SJCRH30 (cell line): ENCODE measurements at regions not wholly inside any gene's neighbourhood (a gene's known extent, or its start where the extent isn't known, plus 50 kb on each side); places are given as distances from the start of the nearest gene placed in this dataset.

Source experiments
- DNase-seq, 2 experiments: peaks; one replicate each; pipeline ENCODE4 v3.0.0-alpha.2; 2015 to 2020
- H3K27ac ChIP-seq: fragments of 250-450 bp; sonication (Bioruptor Pico); 2 replicates; pipeline ENCODE4 v1.5.1; 2020; ENCODE audit warnings: mild to moderate bottlenecking, moderate library complexity
- H3K27me3 ChIP-seq: fragments of 250-450 bp; sonication (Bioruptor Pico); 2 replicates; pipeline ENCODE4 v1.5.1; 2020; ENCODE audit warnings: mild to moderate bottlenecking, moderate library complexity
- H3K36me3 ChIP-seq: fragments of 250-450 bp; sonication (Bioruptor Pico); 2 replicates; pipeline ENCODE4 v1.5.1; 2020; ENCODE audit warnings: mild to moderate bottlenecking, moderate library complexity
- H3K4me1 ChIP-seq: fragments of 250-450 bp; sonication (Bioruptor Pico); 2 replicates; pipeline ENCODE4 v1.5.1; 2020; ENCODE audit warnings: mild to moderate bottlenecking, moderate library complexity
- H3K4me3 ChIP-seq: fragments of 250-450 bp; sonication (Bioruptor Pico); 2 replicates; pipeline ENCODE4 v1.5.1; 2020; ENCODE audit warnings: mild to moderate bottlenecking, moderate library complexity
- H3K9me3 ChIP-seq: fragments of 250-450 bp; sonication (Bioruptor Pico); replicated peaks from 2 replicates; pipeline ENCODE4 v1.5.1; 2020; ENCODE audit warnings: mild to moderate bottlenecking, moderate library complexity

- Histone ChIP-seq H3K9me3 (no peaks in the 10 kb centered on the region), H3K4me1 (no peaks in the 10 kb centered on the region), H3K4me3 (no peak overlapping the region), H3K27me3 (no peaks in the 10 kb centered on the region), H3K27ac (no peak overlapping the region), H3K36me3 (peaks cover 2% of the 10 kb centered on the region; the same call in 1 of the 2 replicates)
- DNase-seq: no peak
Measured at GRCh38 chr2:224210286-224211180, 171.4 kb upstream of the SERPINE2 start.

GRCh38 chr2:224209555-224210285 is 170.6 kb upstream of the SERPINE2 start:
- Histone ChIP-seq H3K27ac (no peak overlapping the region), H3K4me3 (no peak overlapping the region), H3K4me1 (no peaks in the 10 kb centered on the region), H3K27me3 (no peaks in the 10 kb centered on the region), H3K9me3 (no peaks in the 10 kb centered on the region), H3K36me3 (peaks cover 2% of the 10 kb centered on the region; the same call in 1 of the 2 replicates)
- no peak for DNase-seq

- H3K4me1 ChIP-seq: no peaks in the 10 kb centered on the region
- no peak overlapping the region for H3K4me3 ChIP-seq
- H3K9me3 ChIP-seq: no peaks in the 10 kb centered on the region
- peaks cover 2% of the 10 kb centered on the region; the same call in 1 of the 2 replicates for H3K36me3 ChIP-seq
- no peak for DNase-seq
- H3K27me3 ChIP-seq: no peaks in the 10 kb centered on the region
- no peak overlapping the region for H3K27ac ChIP-seq
Measured at GRCh38 chr2:224208443-224208842, 169.4 kb upstream of the SERPINE2 start.

- no peak for DNase-seq
- Histone ChIP-seq H3K36me3 (peaks cover 2% of the 10 kb centered on the region; the same call in 1 of the 2 replicates), H3K27ac (no peak overlapping the region), H3K4me1 (no peaks in the 10 kb centered on the region), H3K4me3 (no peak overlapping the region), H3K9me3 (no peaks in the 10 kb centered on the region), H3K27me3 (no peaks in the 10 kb centered on the region)
Measured at GRCh38 chr2:224208007-224208406, 168.9 kb upstream of the SERPINE2 start.

GRCh38 chr2:224206816-224207215 is 167.7 kb upstream of the SERPINE2 start:
- H3K27ac ChIP-seq: no peak overlapping the region
- no peaks in the 10 kb centered on the region for H3K9me3 ChIP-seq
- H3K27me3 ChIP-seq: no peaks in the 10 kb centered on the region
- no peaks in the 10 kb centered on the region for H3K36me3 ChIP-seq
- no peak for DNase-seq
- H3K4me3 ChIP-seq: no peak overlapping the region
- H3K4me1 ChIP-seq: no peaks in the 10 kb centered on the region

GRCh38 chr2:224202281-224202865 is 163.3 kb upstream of the SERPINE2 start:
- no peak for DNase-seq
- Histone ChIP-seq H3K27me3 (no peaks in the 10 kb centered on the region), H3K4me1 (no peaks in the 10 kb centered on the region), H3K9me3 (no peaks in the 10 kb centered on the region; the same call in 1 of the 2 replicates), H3K4me3 (no peak overlapping the region), H3K27ac (no peak overlapping the region), H3K36me3 (no peaks in the 10 kb centered on the region)

GRCh38 chr2:224198436-224198835 is 159.3 kb upstream of the SERPINE2 start:
- Histone ChIP-seq H3K36me3 (no peaks in the 10 kb centered on the region), H3K4me1 (no peaks in the 10 kb centered on the region), H3K9me3 (no peaks in the 10 kb centered on the region; the same call in 1 of the 2 replicates), H3K4me3 (no peak overlapping the region), H3K27ac (no peak overlapping the region), H3K27me3 (no peaks in the 10 kb centered on the region)
- DNase-seq: no peak

- DNase-seq: no peak
- no peaks in the 10 kb centered on the region for H3K27me3 ChIP-seq
- no peaks in the 10 kb centered on the region for H3K36me3 ChIP-seq
- no peaks in the 10 kb centered on the region; the same call in 1 of the 2 replicates for H3K9me3 ChIP-seq
- H3K4me1 ChIP-seq: no peaks in the 10 kb centered on the region
- no peak overlapping the region for H3K27ac ChIP-seq
- no peak overlapping the region for H3K4me3 ChIP-seq
Measured at GRCh38 chr2:224196810-224197209, 157.7 kb upstream of the SERPINE2 start.

GRCh38 chr2:224195925-224196571 is 157.0 kb upstream of the SERPINE2 start:
- Histone ChIP-seq H3K36me3 (no peaks in the 10 kb centered on the region), H3K9me3 (no peaks in the 10 kb centered on the region), H3K27ac (no peak overlapping the region), H3K27me3 (no peaks in the 10 kb centered on the region), H3K4me1 (no peaks in the 10 kb centered on the region), H3K4me3 (no peak overlapping the region)
- peak in 1 of 2 experiments; percentile 12 for DNase-seq

GRCh38 chr2:224194161-224194560 is 155.1 kb upstream of the SERPINE2 start:
- H3K4me1 ChIP-seq: no peaks in the 10 kb centered on the region
- H3K27ac ChIP-seq: no peak overlapping the region
- DNase-seq: no peak
- no peak overlapping the region for H3K4me3 ChIP-seq
- no peaks in the 10 kb centered on the region for H3K9me3 ChIP-seq
- H3K27me3 ChIP-seq: no peaks in the 10 kb centered on the region
- no peaks in the 10 kb centered on the region for H3K36me3 ChIP-seq

GRCh38 chr2:224191465-224191864 is 152.4 kb upstream of the SERPINE2 start:
- no peak overlapping the region for H3K27ac ChIP-seq
- H3K4me3 ChIP-seq: no peak overlapping the region
- H3K9me3 ChIP-seq: no peaks in the 10 kb centered on the region
- H3K36me3 ChIP-seq: no peaks in the 10 kb centered on the region
- DNase-seq: no peak
- H3K4me1 ChIP-seq: no peaks in the 10 kb centered on the region
- H3K27me3 ChIP-seq: no peaks in the 10 kb centered on the region

GRCh38 chr2:224190936-224191270 is 151.8 kb upstream of the SERPINE2 start:
- Histone ChIP-seq H3K4me3 (no peak overlapping the region), H3K27ac (no peak overlapping the region), H3K9me3 (no peaks in the 10 kb centered on the region), H3K27me3 (no peaks in the 10 kb centered on the region), H3K36me3 (no peaks in the 10 kb centered on the region), H3K4me1 (no peaks in the 10 kb centered on the region)
- no peak for DNase-seq

- no peaks in the 10 kb centered on the region for H3K27me3 ChIP-seq
- no peaks in the 10 kb centered on the region for H3K9me3 ChIP-seq
- no peaks in the 10 kb centered on the region for H3K36me3 ChIP-seq
- no peaks in the 10 kb centered on the region for H3K4me1 ChIP-seq
- DNase-seq: no peak
- H3K4me3 ChIP-seq: no peak overlapping the region
- H3K27ac ChIP-seq: no peak overlapping the region
Measured at GRCh38 chr2:224190234-224190935, 151.3 kb upstream of the SERPINE2 start.

GRCh38 chr2:224187220-224187619 is 148.1 kb upstream of the SERPINE2 start:
- no peaks in the 10 kb centered on the region for H3K9me3 ChIP-seq
- no peaks in the 10 kb centered on the region for H3K36me3 ChIP-seq
- H3K27me3 ChIP-seq: no peaks in the 10 kb centered on the region
- no peak overlapping the region for H3K27ac ChIP-seq
- H3K4me1 ChIP-seq: no peaks in the 10 kb centered on the region
- no peak for DNase-seq
- H3K4me3 ChIP-seq: no peak overlapping the region
